Stimulated activated naive CD8-positive, alpha-beta T cell treated with anti-CD3 and anti-CD28 coated beads, Interleukin-15, Interleukin-2, amounts not matched to agents 100 ng/mL and 50 ng/mL, for 24 hours (primary cell): ENCODE measurements at regions not wholly inside any gene's neighbourhood (a gene's known extent, or its start where the extent isn't known, plus 50 kb on each side); places are given as distances from the start of the nearest gene placed in this dataset.
"Not testable (repeated sequence)": the region's sequence is repeated elsewhere in the genome, so short reads cannot be mapped to it uniquely, and the experiment has no call there.

Experiments used
- H3K27ac Mint-ChIP-seq: one replicate; pipeline ENCODE4 v1.8.0; 2021; ENCODE audit warnings: mild to moderate bottlenecking, mixed read lengths
- H3K27me3 Mint-ChIP-seq: one replicate; pipeline ENCODE4 v1.8.0; 2021; ENCODE audit warnings: mixed read lengths
- H3K36me3 Mint-ChIP-seq: one replicate; pipeline ENCODE4 v1.8.0; 2021; ENCODE audit warnings: low read depth, mixed read lengths
- H3K4me1 Mint-ChIP-seq: one replicate; pipeline ENCODE4 v1.8.0; 2021; ENCODE audit warnings: low read depth, mixed read lengths
- H3K4me3 Mint-ChIP-seq: one replicate; pipeline ENCODE4 v1.8.0; 2021; ENCODE audit warnings: mild to moderate bottlenecking, mixed read lengths
- H3K9me3 Mint-ChIP-seq: one replicate; pipeline ENCODE4 v1.8.0; 2021; ENCODE audit warnings: mixed read lengths

DNA sequence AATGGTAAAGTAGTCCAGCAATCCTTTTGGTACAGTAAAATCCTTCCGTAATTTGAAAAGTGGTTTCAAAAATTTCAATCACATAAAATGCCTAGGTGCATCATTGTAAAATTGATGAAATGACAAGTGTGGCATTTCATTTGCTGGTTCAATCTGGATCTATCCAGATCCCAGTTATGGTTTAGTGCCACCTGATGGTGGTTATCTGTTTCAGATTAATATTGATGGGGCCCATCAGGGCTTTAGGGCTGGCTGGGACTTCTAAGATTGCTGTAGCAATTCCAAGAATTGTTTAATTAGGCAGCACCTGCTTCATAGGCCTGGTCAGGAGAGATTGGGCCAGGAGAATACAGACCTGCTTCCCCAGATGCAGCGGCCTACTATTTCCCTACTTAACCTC lies 55.5 kb upstream of the PIK3C3 start:
- Mint-ChIP-seq H3K4me3 (no peak overlapping the region), H3K27me3 (peaks cover 5% of the 10 kb centered on the region), H3K9me3 (no peaks in the 10 kb centered on the region), H3K4me1 (no peaks in the 10 kb centered on the region), H3K27ac (no peak overlapping the region), H3K36me3 (no peaks in the 10 kb centered on the region)

DNA sequence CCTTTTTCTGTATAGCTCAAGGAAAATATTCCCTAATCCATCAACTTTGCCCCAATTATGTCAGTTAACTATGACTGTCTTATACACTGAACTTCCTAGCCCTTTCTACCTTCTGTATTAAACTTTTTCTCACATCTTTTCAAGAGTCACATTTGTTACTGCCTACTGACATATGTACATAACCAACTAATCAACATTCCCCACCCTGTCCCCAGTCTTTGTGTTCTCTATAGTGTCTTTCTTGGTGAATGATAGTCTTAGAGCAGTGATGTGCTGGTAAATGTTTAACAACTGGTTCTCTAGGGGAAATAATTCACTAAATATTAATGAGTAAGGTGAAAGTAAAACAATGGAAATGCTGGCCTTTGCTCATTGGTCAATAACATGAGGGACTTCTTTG lies 61.6 kb upstream of the PIK3C3 start:
- no peaks in the 10 kb centered on the region for H3K36me3 Mint-ChIP-seq
- H3K27me3 Mint-ChIP-seq = peaks cover 5% of the 10 kb centered on the region
- no peaks in the 10 kb centered on the region for H3K9me3 Mint-ChIP-seq
- no peak overlapping the region for H3K27ac Mint-ChIP-seq
- no peak overlapping the region for H3K4me3 Mint-ChIP-seq
- H3K4me1 Mint-ChIP-seq = no peaks in the 10 kb centered on the region

DNA sequence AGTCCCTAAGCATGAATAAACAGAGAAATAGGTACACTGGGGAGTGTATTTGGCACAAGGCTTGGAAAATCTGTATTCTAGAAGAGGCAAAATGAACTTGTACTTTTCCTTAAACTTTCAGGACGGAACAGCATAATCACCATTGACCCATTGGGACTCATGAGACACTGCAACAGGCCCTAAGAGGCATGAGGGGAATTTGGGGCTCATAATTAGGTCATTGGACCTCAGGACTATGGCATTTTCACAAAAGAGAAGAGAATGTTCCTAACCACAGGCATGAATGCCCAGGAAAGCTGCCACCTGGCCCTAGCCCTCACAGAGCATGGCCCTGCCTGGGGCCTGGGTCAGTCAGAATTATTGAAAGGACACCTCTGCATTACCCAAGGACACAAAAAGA lies 67.9 kb upstream of the PIK3C3 start:
- Mint-ChIP-seq H3K4me1 (no peaks in the 10 kb centered on the region), H3K9me3 (no peaks in the 10 kb centered on the region), H3K36me3 (no peaks in the 10 kb centered on the region), H3K27me3 (no peaks in the 10 kb centered on the region), H3K4me3 (no peak overlapping the region), H3K27ac (no peak overlapping the region)

- H3K9me3 Mint-ChIP-seq = no peaks in the 10 kb centered on the region
- no peak overlapping the region for H3K27ac Mint-ChIP-seq
- no peaks in the 10 kb centered on the region for H3K4me1 Mint-ChIP-seq
- no peaks in the 10 kb centered on the region for H3K27me3 Mint-ChIP-seq
- no peaks in the 10 kb centered on the region for H3K36me3 Mint-ChIP-seq
- H3K4me3 Mint-ChIP-seq = no peak overlapping the region
Observed at GRCh38 chr18:41886126-41886807, 68.8 kb upstream of the PIK3C3 start.

GRCh38 chr18:41881285-41881684 lies 73.7 kb upstream of the PIK3C3 start:
- Mint-ChIP-seq H3K27ac (no peak overlapping the region), H3K9me3 (no peaks in the 10 kb centered on the region), H3K4me1 (no peaks in the 10 kb centered on the region), H3K36me3 (no peaks in the 10 kb centered on the region), H3K4me3 (no peak overlapping the region), H3K27me3 (peaks cover 5% of the 10 kb centered on the region)

DNA sequence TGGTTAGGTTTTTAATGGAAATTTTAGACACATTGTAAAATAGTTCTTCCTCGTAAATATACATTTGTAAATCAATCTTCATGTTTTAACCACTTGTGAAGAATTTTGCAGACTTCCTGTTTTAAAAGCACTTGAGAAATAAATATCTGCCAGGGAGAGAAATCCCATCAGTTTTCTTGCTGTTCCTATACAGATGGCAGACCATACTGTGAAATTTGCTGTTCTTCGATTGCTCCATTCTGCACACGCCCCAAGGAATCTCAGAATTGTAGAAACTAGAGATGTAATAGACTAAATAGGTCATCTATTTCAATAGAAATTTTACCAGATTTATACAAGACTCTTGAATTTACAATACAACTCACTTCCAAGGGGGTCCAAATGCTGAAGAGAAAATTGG lies 75.8 kb upstream of the PIK3C3 start:
- no peak overlapping the region for H3K27ac Mint-ChIP-seq
- H3K27me3 Mint-ChIP-seq = peaks cover 5% of the 10 kb centered on the region
- no peaks in the 10 kb centered on the region for H3K36me3 Mint-ChIP-seq
- no peaks in the 10 kb centered on the region for H3K9me3 Mint-ChIP-seq
- no peaks in the 10 kb centered on the region for H3K4me1 Mint-ChIP-seq
- no peak overlapping the region for H3K4me3 Mint-ChIP-seq

- H3K27ac Mint-ChIP-seq = no peak overlapping the region
- H3K36me3 Mint-ChIP-seq = no peaks in the 10 kb centered on the region
- no peak overlapping the region for H3K4me3 Mint-ChIP-seq
- H3K27me3 Mint-ChIP-seq = peaks cover 11% of the 10 kb centered on the region
- peaks cover 4% of the 10 kb centered on the region for H3K4me1 Mint-ChIP-seq
- no peaks in the 10 kb centered on the region for H3K9me3 Mint-ChIP-seq
Observed at GRCh38 chr18:41875094-41875780, 79.8 kb upstream of the PIK3C3 start.

- Mint-ChIP-seq H3K36me3 (no peaks in the 10 kb centered on the region), H3K4me1 (peaks cover 4% of the 10 kb centered on the region), H3K27ac (no peak overlapping the region), H3K27me3 (peaks cover 5% of the 10 kb centered on the region), H3K9me3 (no peaks in the 10 kb centered on the region), H3K4me3 (no peak overlapping the region)
Observed at GRCh38 chr18:41873730-41874129, 81.3 kb upstream of the PIK3C3 start.

- no peaks in the 10 kb centered on the region for H3K9me3 Mint-ChIP-seq
- no peak overlapping the region for H3K27ac Mint-ChIP-seq
- H3K27me3 Mint-ChIP-seq = peaks cover 5% of the 10 kb centered on the region
- no peaks in the 10 kb centered on the region for H3K36me3 Mint-ChIP-seq
- H3K4me1 Mint-ChIP-seq = peaks cover 4% of the 10 kb centered on the region
- H3K4me3 Mint-ChIP-seq = no peak overlapping the region
Observed at GRCh38 chr18:41872206-41872605, 82.8 kb upstream of the PIK3C3 start.

GRCh38 chr18:41871229-41872000 lies 83.6 kb upstream of the PIK3C3 start:
- Mint-ChIP-seq H3K4me3 (no peak overlapping the region), H3K27ac (no peak overlapping the region), H3K27me3 (peaks cover 5% of the 10 kb centered on the region), H3K9me3 (no peaks in the 10 kb centered on the region), H3K4me1 (peaks cover 4% of the 10 kb centered on the region), H3K36me3 (no peaks in the 10 kb centered on the region)

DNA sequence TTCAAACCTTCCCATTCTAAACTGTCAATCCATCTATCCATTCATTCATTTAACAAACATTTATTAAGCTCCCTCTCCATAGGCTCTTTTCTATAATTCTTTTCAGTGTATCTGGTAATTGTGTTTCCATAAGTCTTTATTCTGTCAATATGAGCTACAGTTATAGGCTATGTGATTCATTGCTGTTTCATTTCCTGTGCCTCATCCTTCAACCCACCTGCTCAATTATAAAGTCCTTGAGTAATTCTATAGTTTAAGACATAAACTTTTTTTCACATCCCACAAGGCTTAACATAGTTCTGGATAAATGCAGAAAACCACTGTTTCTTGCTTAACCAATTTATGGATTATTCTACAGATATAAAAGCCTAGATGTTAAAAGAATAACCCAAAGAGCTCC lies 84.2 kb upstream of the PIK3C3 start:
- Mint-ChIP-seq H3K9me3 (no peaks in the 10 kb centered on the region), H3K27ac (no peak overlapping the region), H3K4me3 (no peak overlapping the region), H3K4me1 (peaks cover 4% of the 10 kb centered on the region), H3K27me3 (peaks cover 5% of the 10 kb centered on the region), H3K36me3 (no peaks in the 10 kb centered on the region)

- Mint-ChIP-seq H3K4me3 (no peak overlapping the region), H3K9me3 (no peaks in the 10 kb centered on the region), H3K27ac (no peak overlapping the region), H3K36me3 (no peaks in the 10 kb centered on the region), H3K4me1 (peaks cover 4% of the 10 kb centered on the region), H3K27me3 (peaks cover 5% of the 10 kb centered on the region)
Observed at GRCh38 chr18:41870191-41870590, 84.8 kb upstream of the PIK3C3 start.

DNA sequence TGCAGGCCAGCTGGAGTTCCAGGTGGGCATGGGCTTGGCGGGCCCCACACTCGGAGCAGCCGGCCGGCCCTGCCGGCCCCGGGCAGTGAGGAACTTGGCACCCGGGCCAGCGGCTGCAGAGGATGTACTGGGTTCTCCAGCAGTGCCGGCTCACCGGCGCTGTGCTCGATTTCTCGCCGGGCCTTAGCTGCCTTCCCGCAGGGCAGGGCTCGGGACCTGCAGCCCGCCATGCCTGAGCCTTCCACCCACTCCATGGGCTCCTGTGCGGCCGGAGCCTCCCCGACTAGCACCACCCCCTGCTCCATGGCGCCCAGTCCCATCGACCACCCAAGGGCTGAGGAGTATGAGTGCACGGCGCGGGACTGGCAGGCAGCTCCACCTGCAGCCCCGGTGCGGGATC lies 89.2 kb upstream of the PIK3C3 start:
- H3K27me3 Mint-ChIP-seq = peaks cover 13% of the 10 kb centered on the region
- not testable (repeated sequence) for H3K4me1 Mint-ChIP-seq, H3K9me3 Mint-ChIP-seq, H3K36me3 Mint-ChIP-seq, H3K27ac Mint-ChIP-seq, H3K4me3 Mint-ChIP-seq

GRCh38 chr18:41864216-41864615 lies 90.8 kb upstream of the PIK3C3 start:
- Mint-ChIP-seq H3K4me3 (no peak overlapping the region), H3K4me1 (no peaks in the 10 kb centered on the region), H3K27me3 (peaks cover 13% of the 10 kb centered on the region), H3K9me3 (no peaks in the 10 kb centered on the region), H3K27ac (no peak overlapping the region), H3K36me3 (no peaks in the 10 kb centered on the region)

- peaks cover 13% of the 10 kb centered on the region for H3K27me3 Mint-ChIP-seq
- H3K36me3 Mint-ChIP-seq = no peaks in the 10 kb centered on the region
- no peaks in the 10 kb centered on the region for H3K9me3 Mint-ChIP-seq
- H3K4me3 Mint-ChIP-seq = no peak overlapping the region
- H3K4me1 Mint-ChIP-seq = no peaks in the 10 kb centered on the region
- no peak overlapping the region for H3K27ac Mint-ChIP-seq
Observed at GRCh38 chr18:41862921-41863320, 92.1 kb upstream of the PIK3C3 start.
